ENCODE measurements at regions not wholly inside any gene's neighbourhood (a gene's known extent, or its start where the extent isn't known, plus 50 kb on each side); places are given as distances from the start of the nearest gene placed in this dataset.

DNA sequence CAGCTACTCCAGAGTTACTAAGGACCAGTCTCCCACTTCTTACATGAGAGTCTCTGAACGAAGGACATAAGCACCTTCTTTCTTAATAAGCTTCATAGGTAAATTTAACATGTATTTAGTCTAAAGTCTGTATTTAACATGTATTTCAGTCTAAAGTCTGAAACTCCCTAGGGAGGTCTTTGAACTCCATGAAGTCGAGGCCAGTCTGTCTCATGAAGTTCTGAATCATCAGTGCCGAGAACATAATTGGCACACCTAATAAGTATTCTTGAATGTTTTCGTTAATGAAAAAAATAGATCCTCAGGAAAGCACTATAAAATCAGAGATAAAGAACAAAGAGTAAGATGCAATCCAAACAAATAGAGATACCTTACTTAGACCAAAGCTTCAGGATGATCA lies 945.5 kb downstream of the TTLL7 start:
- TF ChIP-seq, protein P1, sequence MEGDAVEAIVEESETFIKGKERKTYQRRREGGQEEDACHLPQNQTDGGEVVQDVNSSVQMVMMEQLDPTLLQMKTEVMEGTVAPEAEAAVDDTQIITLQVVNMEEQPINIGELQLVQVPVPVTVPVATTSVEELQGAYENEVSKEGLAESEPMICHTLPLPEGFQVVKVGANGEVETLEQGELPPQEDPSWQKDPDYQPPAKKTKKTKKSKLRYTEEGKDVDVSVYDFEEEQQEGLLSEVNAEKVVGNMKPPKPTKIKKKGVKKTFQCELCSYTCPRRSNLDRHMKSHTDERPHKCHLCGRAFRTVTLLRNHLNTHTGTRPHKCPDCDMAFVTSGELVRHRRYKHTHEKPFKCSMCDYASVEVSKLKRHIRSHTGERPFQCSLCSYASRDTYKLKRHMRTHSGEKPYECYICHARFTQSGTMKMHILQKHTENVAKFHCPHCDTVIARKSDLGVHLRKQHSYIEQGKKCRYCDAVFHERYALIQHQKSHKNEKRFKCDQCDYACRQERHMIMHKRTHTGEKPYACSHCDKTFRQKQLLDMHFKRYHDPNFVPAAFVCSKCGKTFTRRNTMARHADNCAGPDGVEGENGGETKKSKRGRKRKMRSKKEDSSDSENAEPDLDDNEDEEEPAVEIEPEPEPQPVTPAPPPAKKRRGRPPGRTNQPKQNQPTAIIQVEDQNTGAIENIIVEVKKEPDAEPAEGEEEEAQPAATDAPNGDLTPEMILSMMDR (conservative IDR thresholded peaks at IDR 0.05), result no peak
- no peak for TF ChIP-seq ZFX (IDR thresholded peaks at IDR 0.05)

Data from C4-2B (cell line).